Epithelial cell of proximal tubule (primary cell): ENCODE measurements at regions not wholly inside any gene's neighbourhood (a gene's known extent, or its start where the extent isn't known, plus 50 kb on each side); places are given as distances from the start of the nearest gene placed in this dataset.

Source experiments
- DNase-seq: peaks from one replicate; pipeline ENCODE4 v3.0.0-alpha.2; 2011; ENCODE audit warnings: low read depth
- H3K4me3 ChIP-seq: 2 replicates; pipeline ENCODE4 v1.5.1; 2011; ENCODE audit warnings: low read depth, mild to moderate bottlenecking, low read length
- TF ChIP-seq, protein P1 (sequence below): conservative IDR thresholded peaks from 2 replicates; pipeline ENCODE4 v1.5.1; 2012; ENCODE audit warnings: low read depth, mild to moderate bottlenecking, low read length

GRCh38 chr6:125354649-125355048 lies 52.9 kb upstream of the HDDC2 start:
- TF ChIP-seq, protein P1, sequence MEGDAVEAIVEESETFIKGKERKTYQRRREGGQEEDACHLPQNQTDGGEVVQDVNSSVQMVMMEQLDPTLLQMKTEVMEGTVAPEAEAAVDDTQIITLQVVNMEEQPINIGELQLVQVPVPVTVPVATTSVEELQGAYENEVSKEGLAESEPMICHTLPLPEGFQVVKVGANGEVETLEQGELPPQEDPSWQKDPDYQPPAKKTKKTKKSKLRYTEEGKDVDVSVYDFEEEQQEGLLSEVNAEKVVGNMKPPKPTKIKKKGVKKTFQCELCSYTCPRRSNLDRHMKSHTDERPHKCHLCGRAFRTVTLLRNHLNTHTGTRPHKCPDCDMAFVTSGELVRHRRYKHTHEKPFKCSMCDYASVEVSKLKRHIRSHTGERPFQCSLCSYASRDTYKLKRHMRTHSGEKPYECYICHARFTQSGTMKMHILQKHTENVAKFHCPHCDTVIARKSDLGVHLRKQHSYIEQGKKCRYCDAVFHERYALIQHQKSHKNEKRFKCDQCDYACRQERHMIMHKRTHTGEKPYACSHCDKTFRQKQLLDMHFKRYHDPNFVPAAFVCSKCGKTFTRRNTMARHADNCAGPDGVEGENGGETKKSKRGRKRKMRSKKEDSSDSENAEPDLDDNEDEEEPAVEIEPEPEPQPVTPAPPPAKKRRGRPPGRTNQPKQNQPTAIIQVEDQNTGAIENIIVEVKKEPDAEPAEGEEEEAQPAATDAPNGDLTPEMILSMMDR, result no peak
- H3K4me3 ChIP-seq, result no peak overlapping the region
- no peak for DNase-seq

DNA sequence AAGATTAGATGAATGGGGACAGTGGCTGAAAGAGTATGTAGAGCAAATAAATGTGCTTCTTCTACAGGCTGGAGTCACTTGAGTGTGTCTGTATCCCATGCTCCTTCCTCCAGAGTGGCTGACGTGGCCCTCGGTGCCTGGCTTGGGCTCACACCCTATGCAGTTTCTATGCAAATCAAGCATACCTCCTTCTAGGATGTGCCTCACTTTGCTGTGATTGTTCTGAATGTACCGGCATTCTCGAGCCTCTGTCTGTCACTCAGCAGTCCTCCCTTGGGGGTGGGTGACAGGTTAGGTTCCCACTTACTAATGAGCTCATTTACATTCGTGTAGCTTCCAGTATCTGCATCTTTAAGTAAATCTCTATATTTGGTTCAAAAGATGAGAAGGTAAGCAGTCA lies 55.1 kb upstream of the HDDC2 start:
- TF ChIP-seq, protein P1, result no peak
- DNase-seq, result no peak
- H3K4me3 ChIP-seq, result no peak overlapping the region

GRCh38 chr6:125357515-125358256 lies 55.9 kb upstream of the HDDC2 start:
- TF ChIP-seq, protein P1, result no peak
- no peak for DNase-seq
- H3K4me3 ChIP-seq, result no peak overlapping the region

GRCh38 chr6:125358898-125359297 lies 57.1 kb upstream of the HDDC2 start:
- no peak overlapping the region for H3K4me3 ChIP-seq
- DNase-seq, result no peak

GRCh38 chr6:125361868-125362267 lies 60.1 kb upstream of the HDDC2 start:
- TF ChIP-seq, protein P1, result no peak
- no peak overlapping the region for H3K4me3 ChIP-seq
- no peak for DNase-seq

More at GRCh38 chr6:125358898-125359297, 57.1 kb upstream of the HDDC2 start:
- TF ChIP-seq, protein P1, result no peak

DNA sequence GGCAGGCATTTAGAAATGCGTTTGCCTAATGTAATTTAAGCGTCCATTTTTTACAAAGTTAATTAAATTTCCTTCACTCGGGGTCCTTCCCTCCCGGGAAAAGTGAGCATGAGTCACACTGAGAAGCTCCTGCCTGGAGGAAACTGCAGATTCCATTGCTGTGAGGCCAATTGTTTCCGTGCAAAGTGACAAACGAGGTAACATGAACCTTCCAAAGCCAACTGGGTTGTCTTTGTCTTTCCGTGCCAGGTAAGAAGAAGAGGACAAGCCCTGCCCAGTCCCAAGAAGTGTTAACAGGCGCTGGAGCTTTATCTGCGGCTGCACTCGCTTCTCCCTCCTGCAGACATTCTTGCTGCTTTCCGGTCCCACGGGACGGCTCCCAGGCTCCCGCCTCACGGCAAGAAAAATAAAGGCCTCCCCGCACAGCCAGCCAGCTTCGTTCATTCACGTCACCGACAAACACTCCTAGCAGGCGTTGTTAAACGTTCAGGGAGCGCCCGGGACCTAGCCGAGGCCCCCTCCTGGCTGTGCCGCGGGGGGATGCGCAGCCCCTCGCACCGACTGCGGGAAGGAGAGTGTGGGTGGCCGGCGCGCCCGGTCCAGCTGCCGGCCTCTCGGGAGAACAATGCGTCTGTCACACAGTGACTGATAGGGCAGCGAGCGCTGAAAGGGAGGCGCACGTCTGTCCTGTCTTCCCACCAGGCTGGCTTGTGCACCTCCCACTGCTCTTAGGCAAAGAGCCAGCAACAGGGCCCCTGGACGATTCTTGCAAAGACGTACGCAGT lies 61.5 kb upstream of the HDDC2 start:
- peak; percentile 22 for DNase-seq
- TF ChIP-seq, protein P1, result no peak
- peak overlapping the region; percentile 61 for H3K4me3 ChIP-seq

DNA sequence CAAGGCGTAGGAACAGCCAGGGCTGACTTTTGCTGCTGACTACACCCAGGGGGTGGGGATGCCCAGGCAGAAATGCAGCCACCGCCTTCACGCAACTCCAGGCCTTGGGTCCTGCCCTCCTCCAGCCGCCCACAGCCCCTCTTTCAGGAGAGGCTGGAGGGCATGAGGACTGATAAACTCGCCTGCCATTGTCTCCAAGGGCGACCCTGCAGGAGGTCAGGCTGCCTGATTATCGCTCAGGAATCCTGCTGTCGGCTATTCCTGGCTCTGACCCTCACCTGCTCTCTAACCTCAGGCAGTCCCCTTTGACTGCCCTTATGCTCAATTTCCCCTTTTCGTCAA lies 62.0 kb upstream of the HDDC2 start:
- TF ChIP-seq, protein P1, result no peak
- DNase-seq, result no peak
- H3K4me3 ChIP-seq, result peak overlapping the region; percentile 61
